ENCODE measurements at regions not wholly inside any gene's neighbourhood (a gene's known extent, or its start where the extent isn't known, plus 50 kb on each side); places are given as distances from the start of the nearest gene placed in this dataset.

GRCh38 chr4:58119298-58119697 lies 1009.1 kb upstream of the IGFBP7 start (continued):
- TF ChIP-seq, protein P1, sequence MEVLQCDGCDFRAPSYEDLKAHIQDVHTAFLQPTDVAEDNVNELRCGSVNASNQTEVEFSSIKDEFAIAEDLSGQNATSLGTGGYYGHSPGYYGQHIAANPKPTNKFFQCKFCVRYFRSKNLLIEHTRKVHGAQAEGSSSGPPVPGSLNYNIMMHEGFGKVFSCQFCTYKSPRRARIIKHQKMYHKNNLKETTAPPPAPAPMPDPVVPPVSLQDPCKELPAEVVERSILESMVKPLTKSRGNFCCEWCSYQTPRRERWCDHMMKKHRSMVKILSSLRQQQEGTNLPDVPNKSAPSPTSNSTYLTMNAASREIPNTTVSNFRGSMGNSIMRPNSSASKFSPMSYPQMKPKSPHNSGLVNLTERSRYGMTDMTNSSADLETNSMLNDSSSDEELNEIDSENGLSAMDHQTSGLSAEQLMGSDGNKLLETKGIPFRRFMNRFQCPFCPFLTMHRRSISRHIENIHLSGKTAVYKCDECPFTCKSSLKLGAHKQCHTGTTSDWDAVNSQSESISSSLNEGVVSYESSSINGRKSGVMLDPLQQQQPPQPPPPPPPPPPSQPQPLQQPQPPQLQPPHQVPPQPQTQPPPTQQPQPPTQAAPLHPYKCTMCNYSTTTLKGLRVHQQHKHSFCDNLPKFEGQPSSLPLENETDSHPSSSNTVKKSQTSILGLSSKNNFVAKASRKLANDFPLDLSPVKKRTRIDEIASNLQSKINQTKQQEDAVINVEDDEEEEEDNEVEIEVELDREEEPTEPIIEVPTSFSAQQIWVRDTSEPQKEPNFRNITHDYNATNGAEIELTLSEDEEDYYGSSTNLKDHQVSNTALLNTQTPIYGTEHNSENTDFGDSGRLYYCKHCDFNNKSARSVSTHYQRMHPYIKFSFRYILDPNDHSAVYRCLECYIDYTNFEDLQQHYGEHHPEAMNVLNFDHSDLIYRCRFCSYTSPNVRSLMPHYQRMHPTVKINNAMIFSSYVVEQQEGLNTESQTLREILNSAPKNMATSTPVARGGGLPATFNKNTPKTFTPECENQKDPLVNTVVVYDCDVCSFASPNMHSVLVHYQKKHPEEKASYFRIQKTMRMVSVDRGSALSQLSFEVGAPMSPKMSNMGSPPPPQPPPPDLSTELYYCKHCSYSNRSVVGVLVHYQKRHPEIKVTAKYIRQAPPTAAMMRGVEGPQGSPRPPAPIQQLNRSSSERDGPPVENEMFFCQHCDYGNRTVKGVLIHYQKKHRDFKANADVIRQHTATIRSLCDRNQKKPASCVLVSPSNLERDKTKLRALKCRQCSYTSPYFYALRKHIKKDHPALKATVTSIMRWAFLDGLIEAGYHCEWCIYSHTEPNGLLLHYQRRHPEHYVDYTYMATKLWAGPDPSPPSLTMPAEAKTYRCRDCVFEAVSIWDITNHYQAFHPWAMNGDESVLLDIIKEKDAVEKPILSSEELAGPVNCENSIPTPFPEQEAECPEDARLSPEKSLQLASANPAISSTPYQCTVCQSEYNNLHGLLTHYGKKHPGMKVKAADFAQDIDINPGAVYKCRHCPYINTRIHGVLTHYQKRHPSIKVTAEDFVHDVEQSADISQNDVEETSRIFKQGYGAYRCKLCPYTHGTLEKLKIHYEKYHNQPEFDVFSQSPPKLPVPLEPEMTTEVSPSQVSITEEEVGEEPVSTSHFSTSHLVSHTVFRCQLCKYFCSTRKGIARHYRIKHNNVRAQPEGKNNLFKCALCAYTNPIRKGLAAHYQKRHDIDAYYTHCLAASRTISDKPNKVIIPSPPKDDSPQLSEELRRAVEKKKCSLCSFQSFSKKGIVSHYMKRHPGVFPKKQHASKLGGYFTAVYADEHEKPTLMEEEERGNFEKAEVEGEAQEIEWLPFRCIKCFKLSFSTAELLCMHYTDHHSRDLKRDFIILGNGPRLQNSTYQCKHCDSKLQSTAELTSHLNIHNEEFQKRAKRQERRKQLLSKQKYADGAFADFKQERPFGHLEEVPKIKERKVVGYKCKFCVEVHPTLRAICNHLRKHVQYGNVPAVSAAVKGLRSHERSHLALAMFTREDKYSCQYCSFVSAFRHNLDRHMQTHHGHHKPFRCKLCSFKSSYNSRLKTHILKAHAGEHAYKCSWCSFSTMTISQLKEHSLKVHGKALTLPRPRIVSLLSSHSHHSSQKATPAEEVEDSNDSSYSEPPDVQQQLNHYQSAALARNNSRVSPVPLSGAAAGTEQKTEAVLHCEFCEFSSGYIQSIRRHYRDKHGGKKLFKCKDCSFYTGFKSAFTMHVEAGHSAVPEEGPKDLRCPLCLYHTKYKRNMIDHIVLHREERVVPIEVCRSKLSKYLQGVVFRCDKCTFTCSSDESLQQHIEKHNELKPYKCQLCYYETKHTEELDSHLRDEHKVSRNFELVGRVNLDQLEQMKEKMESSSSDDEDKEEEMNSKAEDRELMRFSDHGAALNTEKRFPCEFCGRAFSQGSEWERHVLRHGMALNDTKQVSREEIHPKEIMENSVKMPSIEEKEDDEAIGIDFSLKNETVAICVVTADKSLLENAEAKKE (CRISPR knock-in tag; IDR thresholded peaks at IDR 0.05) = no peak
- TF ChIP-seq EZH2 (IDR thresholded peaks at IDR 0.05; ENCODE audit: low read depth, unreplicated experiment) (no peak), CTCF (conservative IDR thresholded peaks at IDR 0.05; ENCODE audit: low read depth in 2 of 2) (no peak), EZH2phosphoT487 (IDR thresholded peaks at IDR 0.05; ENCODE audit: unreplicated experiment) (no peak)

- no peaks in the 10 kb centered on the region for H3F3A ChIP-seq (replicated peaks; ENCODE audit: low read depth)
- Mint-ChIP-seq H3K4me3 (no peak overlapping the region), H3K4me1 (no peaks in the 10 kb centered on the region), H3K9me3 (no peaks in the 10 kb centered on the region), H3K36me3 (ENCODE audit: low read depth) (no peaks in the 10 kb centered on the region), H3K27ac (no peak overlapping the region), H3K27me3 (ENCODE audit: insufficient read depth, low read depth, poor library complexity) (no peaks in the 10 kb centered on the region)
- ATAC-seq (no peak), DNase-seq (ENCODE audit: low spot score) (no peak)
- H3K36me3 ChIP-seq (ENCODE audit: insufficient read depth) = no peaks in the 10 kb centered on the region
- H2AFZ ChIP-seq = peak overlapping the region; percentile 25; the same call in 1 of the 2 replicates
- TF ChIP-seq NANOG (IDR thresholded peaks at IDR 0.05; ENCODE audit: borderline replicate concordance) (no peak), ZNF331 (CRISPR knock-in tag; IDR thresholded peaks at IDR 0.05; ENCODE audit: low read depth) (no peak), ZNF114 (CRISPR knock-in tag; IDR thresholded peaks at IDR 0.05) (no peak), JUNB (IDR thresholded peaks at IDR 0.05; ENCODE audit: unreplicated experiment) (no peak), CREB1 (CRISPR knock-in tag; IDR thresholded peaks at IDR 0.05; ENCODE audit: low read depth) (no peak), POLR2AphosphoS5 (IDR thresholded peaks at IDR 0.05; ENCODE audit: low read depth) (no peak), STAT1 (IDR thresholded peaks at IDR 0.05; ENCODE audit: unreplicated experiment) (no peak)
- TF ChIP-seq, protein P2, sequence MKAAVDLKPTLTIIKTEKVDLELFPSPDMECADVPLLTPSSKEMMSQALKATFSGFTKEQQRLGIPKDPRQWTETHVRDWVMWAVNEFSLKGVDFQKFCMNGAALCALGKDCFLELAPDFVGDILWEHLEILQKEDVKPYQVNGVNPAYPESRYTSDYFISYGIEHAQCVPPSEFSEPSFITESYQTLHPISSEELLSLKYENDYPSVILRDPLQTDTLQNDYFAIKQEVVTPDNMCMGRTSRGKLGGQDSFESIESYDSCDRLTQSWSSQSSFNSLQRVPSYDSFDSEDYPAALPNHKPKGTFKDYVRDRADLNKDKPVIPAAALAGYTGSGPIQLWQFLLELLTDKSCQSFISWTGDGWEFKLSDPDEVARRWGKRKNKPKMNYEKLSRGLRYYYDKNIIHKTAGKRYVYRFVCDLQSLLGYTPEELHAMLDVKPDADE (IDR thresholded peaks at IDR 0.05) = no peak
- no peaks in the 10 kb centered on the region for H3K4me1 ChIP-seq (ENCODE audit: insufficient read depth)
- no peak overlapping the region for H3K4me3 ChIP-seq
- H3K9me2 ChIP-seq (ENCODE audit: insufficient read depth) = no peaks in the 10 kb centered on the region
- no peak overlapping the region for H3K4me2 ChIP-seq
- H3K27ac ChIP-seq (ENCODE audit: low read depth) = no peak overlapping the region
- no peaks in the 10 kb centered on the region for H3K79me2 ChIP-seq (replicated peaks; ENCODE audit: insufficient read depth)
- no peaks in the 10 kb centered on the region for H4K20me1 ChIP-seq (replicated peaks; ENCODE audit: insufficient read depth)
- no peaks in the 10 kb centered on the region for H3K27me3 ChIP-seq (ENCODE audit: insufficient read depth)
These were observed 1002.9 kb upstream of the IGFBP7 start for GRCh38 chr4:58113126-58113525.

All from GM23338 (cell line).